GM23338 (cell line): ENCODE measurements at regions not wholly inside any gene's neighbourhood (a gene's known extent, or its start where the extent isn't known, plus 50 kb on each side); places are given as distances from the start of the nearest gene placed in this dataset.

ENCODE experiments used
- ATAC-seq: fragments of 200-7000 bp; cut with Tn5 transposase; 3 replicates; pipeline ENCODE4 v1.9.1; 2020
- DNase-seq: peaks from one replicate; pipeline ENCODE4 v3.0.0-alpha.2; 2015; ENCODE audit warnings: low spot score
- H2AFZ ChIP-seq: fragments of 200-600 bp; sonication (generic); 2 replicates; pipeline ENCODE4 v1.8.0; 2016; ENCODE audit warnings: antibody characterized with exemption, mild to moderate bottlenecking, moderate library complexity
- H3F3A ChIP-seq: fragments of 200-600 bp; sonication (generic); replicated peaks from 2 replicates; pipeline ENCODE4 v1.8.0; 2017; ENCODE audit warnings: antibody characterized with exemption, mixed run types, low read depth
- H3K27ac ChIP-seq: fragments of 200-600 bp; sonication (generic); 2 replicates; pipeline ENCODE4 v1.6.1; 2016; ENCODE audit warnings: low read depth
- H3K27me3 ChIP-seq: fragments of 200-600 bp; sonication (generic); 2 replicates; pipeline ENCODE4 v1.8.0; 2016; ENCODE audit warnings: mild to moderate bottlenecking, mixed run types, moderate library complexity; ENCODE audit not compliant: insufficient read depth
- H3K36me3 ChIP-seq: fragments of 200-600 bp; sonication (generic); 2 replicates; pipeline ENCODE4 v1.8.0; 2016; ENCODE audit warnings: mild to moderate bottlenecking; ENCODE audit not compliant: insufficient read depth
- H3K4me1 ChIP-seq: fragments of 200-600 bp; sonication (generic); 2 replicates; pipeline ENCODE4 v1.8.0; 2016; ENCODE audit warnings: mild to moderate bottlenecking, moderate library complexity; ENCODE audit not compliant: insufficient read depth
- H3K4me2 ChIP-seq: fragments of 200-600 bp; sonication (generic); 2 replicates; pipeline ENCODE4 v1.7.1; 2017; ENCODE audit warnings: mixed run types
- H3K4me3 ChIP-seq: fragments of 200-600 bp; sonication (generic); 2 replicates; pipeline ENCODE4 v1.6.1; 2016; ENCODE audit warnings: mixed run types
- H3K79me2 ChIP-seq: fragments of 200-600 bp; sonication (generic); replicated peaks from 2 replicates; pipeline ENCODE4 v1.8.0; 2017; ENCODE audit warnings: mild to moderate bottlenecking; ENCODE audit not compliant: insufficient read depth
- H3K9me2 ChIP-seq: fragments of 200-600 bp; sonication (generic); 2 replicates; pipeline ENCODE4 v1.8.0; 2017; ENCODE audit not compliant: insufficient read depth
- H4K20me1 ChIP-seq: fragments of 200-600 bp; sonication (generic); replicated peaks from 2 replicates; pipeline ENCODE4 v1.8.0; 2017; ENCODE audit warnings: mild to moderate bottlenecking; ENCODE audit not compliant: insufficient read depth
- H3K27ac Mint-ChIP-seq: 2 replicates; pipeline ENCODE4 v1.8.0; 2020; ENCODE audit warnings: inconsistent platforms, mild to moderate bottlenecking, moderate library complexity, mixed read lengths
- H3K27me3 Mint-ChIP-seq: 3 replicates; pipeline ENCODE4 v1.8.0; 2022; ENCODE audit warnings: low read depth, mild to moderate bottlenecking, moderate library complexity, mixed read lengths, inconsistent platforms; ENCODE audit not compliant: insufficient read depth, poor library complexity
- H3K36me3 Mint-ChIP-seq: 3 replicates; pipeline ENCODE4 v1.8.0; 2021; ENCODE audit warnings: low read depth, mild to moderate bottlenecking, inconsistent platforms, moderate library complexity, mixed read lengths
- H3K4me1 Mint-ChIP-seq: 3 replicates; pipeline ENCODE4 v1.8.0; 2020; ENCODE audit warnings: mild to moderate bottlenecking, inconsistent platforms, mixed read lengths
- H3K4me3 Mint-ChIP-seq: 3 replicates; pipeline ENCODE4 v1.8.0; 2021; ENCODE audit warnings: moderate library complexity, mild to moderate bottlenecking, inconsistent platforms, mixed read lengths
- H3K9me3 Mint-ChIP-seq: 3 replicates; pipeline ENCODE4 v1.8.0; 2020; ENCODE audit warnings: moderate library complexity, mild to moderate bottlenecking, inconsistent platforms, mixed read lengths
- CREB1 ChIP-seq: fragments of 250-450 bp; sonication (Bioruptor Pico); IDR thresholded peaks from 2 replicates; pipeline ENCODE4 v1.5.0; 2020; ENCODE audit warnings: low read depth, mild to moderate bottlenecking, moderate library complexity
- EZH2 ChIP-seq: fragments of 200-600 bp; sonication (generic); IDR thresholded peaks from one replicate; pipeline ENCODE4 v1.8.0; 2017; ENCODE audit warnings: antibody characterized with exemption, mild to moderate bottlenecking, low read depth; ENCODE audit not compliant: unreplicated experiment
- EZH2phosphoT487 ChIP-seq: fragments of 200-600 bp; sonication (generic); IDR thresholded peaks from one replicate; pipeline ENCODE4 v1.8.1; 2018; ENCODE audit warnings: antibody characterized with exemption; ENCODE audit not compliant: unreplicated experiment
- JUNB ChIP-seq: IDR thresholded peaks from one replicate; pipeline ENCODE4 v1.6.1; 2016; ENCODE audit warnings: antibody characterized with exemption; ENCODE audit not compliant: unreplicated experiment
- NANOG ChIP-seq: IDR thresholded peaks from 2 replicates; pipeline ENCODE4 v1.6.1; 2016; ENCODE audit warnings: antibody characterized with exemption, borderline replicate concordance
- POLR2AphosphoS5 ChIP-seq: IDR thresholded peaks from 2 replicates; pipeline ENCODE4 v1.6.1; 2016; ENCODE audit warnings: antibody characterized with exemption, low read depth
- STAT1 ChIP-seq: IDR thresholded peaks from one replicate; pipeline ENCODE4 v1.6.1; 2016; ENCODE audit warnings: antibody characterized with exemption; ENCODE audit not compliant: unreplicated experiment
- ZNF114 ChIP-seq: fragments of 250-450 bp; sonication (Bioruptor Pico); IDR thresholded peaks from 2 replicates; pipeline ENCODE4 v1.5.0; 2020; ENCODE audit warnings: mild to moderate bottlenecking, moderate library complexity
- ZNF331 ChIP-seq: fragments of 250-450 bp; sonication (Bioruptor Pico); IDR thresholded peaks from 2 replicates; pipeline ENCODE4 v1.5.0; 2020; ENCODE audit warnings: low read depth, mild to moderate bottlenecking, moderate library complexity
- TF ChIP-seq, protein P1 (sequence below): IDR thresholded peaks from 2 replicates; pipeline ENCODE4 v1.6.1; 2016; ENCODE audit warnings: antibody characterized with exemption
- TF ChIP-seq, protein P2 (sequence below): IDR thresholded peaks from one replicate; pipeline ENCODE4 v1.6.1; 2018; ENCODE audit warnings: antibody characterized with exemption; ENCODE audit not compliant: unreplicated experiment
- TF ChIP-seq, protein P3 (sequence below), 2 experiments: fragments of 200-600 bp in 1 of 2; sonication (generic) in 1 of 2; conservative IDR thresholded peaks; 2 replicates each; pipeline versions ENCODE4 v1.5.1 to v1.6.1; 2016 to 2017; ENCODE audit warnings: antibody characterized with exemption in 2 of 2, low read depth in 2 of 2, mild to moderate bottlenecking in 2 of 2, moderate library complexity in 1 of 2
- TF ChIP-seq, protein P4 (sequence below): fragments of 250-450 bp; sonication (Bioruptor Pico); IDR thresholded peaks from 2 replicates; pipeline ENCODE4 v1.5.0; 2020; ENCODE audit warnings: mild to moderate bottlenecking, moderate library complexity

DNA sequence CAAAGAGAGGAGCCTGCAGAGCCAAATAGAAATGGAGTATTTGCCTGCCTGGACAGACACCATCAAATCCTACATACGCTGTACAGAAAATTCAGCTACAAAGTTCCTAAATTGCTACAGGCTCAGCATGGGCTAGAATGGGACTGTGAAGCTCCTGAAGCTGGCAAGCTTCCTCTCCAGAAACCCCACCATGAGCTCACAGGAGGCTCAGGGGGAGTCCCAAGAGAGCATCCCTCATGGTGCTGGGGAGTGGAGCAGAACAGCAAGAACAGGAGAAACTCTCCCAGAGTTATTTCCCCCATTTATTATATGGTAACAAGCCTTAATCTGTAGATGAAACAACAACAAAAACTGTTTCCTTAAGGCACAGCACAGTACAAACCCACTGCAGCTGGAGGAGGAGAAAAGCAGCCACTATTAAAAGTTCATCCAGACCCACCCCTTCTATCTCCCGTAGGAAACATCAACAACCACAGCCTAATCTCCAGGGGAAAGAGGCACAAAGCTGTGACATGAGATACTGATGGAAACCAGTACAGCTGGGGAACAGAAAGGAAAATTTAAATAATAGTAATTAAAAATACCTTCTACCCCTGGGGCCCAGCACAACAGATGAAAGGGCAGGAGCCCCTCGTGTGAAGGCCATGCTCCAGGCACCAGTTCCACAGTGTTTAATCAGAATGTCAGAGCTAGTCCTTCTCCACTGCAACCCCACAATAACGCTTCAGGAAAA is 548.5 kb downstream of the MTRR start:
- ATAC-seq (no peak), DNase-seq (no peak)
- no peaks in the 10 kb centered on the region for H3K36me3 Mint-ChIP-seq
- H3K27me3 Mint-ChIP-seq: no peaks in the 10 kb centered on the region
- H3K4me1 Mint-ChIP-seq: no peaks in the 10 kb centered on the region
- Histone ChIP-seq H3K27me3 (no peaks in the 10 kb centered on the region), H3K36me3 (no peaks in the 10 kb centered on the region), H3F3A (no peaks in the 10 kb centered on the region), H3K4me3 (no peak overlapping the region), H4K20me1 (no peaks in the 10 kb centered on the region), H3K4me1 (no peaks in the 10 kb centered on the region), H3K4me2 (no peak overlapping the region), H3K9me2 (no peaks in the 10 kb centered on the region), H3K27ac (no peak overlapping the region), H3K79me2 (no peaks in the 10 kb centered on the region), H2AFZ (0 out of 2 replicates have a peak overlapping the region, but pooled peaks have one; percentile 56)
- H3K9me3 Mint-ChIP-seq: no peaks in the 10 kb centered on the region
- TF ChIP-seq ZNF331: no peak
- TF ChIP-seq CREB1: no peak
- TF ChIP-seq STAT1: no peak
- no peak for TF ChIP-seq EZH2phosphoT487
- TF ChIP-seq, protein P1, sequence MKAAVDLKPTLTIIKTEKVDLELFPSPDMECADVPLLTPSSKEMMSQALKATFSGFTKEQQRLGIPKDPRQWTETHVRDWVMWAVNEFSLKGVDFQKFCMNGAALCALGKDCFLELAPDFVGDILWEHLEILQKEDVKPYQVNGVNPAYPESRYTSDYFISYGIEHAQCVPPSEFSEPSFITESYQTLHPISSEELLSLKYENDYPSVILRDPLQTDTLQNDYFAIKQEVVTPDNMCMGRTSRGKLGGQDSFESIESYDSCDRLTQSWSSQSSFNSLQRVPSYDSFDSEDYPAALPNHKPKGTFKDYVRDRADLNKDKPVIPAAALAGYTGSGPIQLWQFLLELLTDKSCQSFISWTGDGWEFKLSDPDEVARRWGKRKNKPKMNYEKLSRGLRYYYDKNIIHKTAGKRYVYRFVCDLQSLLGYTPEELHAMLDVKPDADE: no peak
- no peak for TF ChIP-seq POLR2AphosphoS5
- TF ChIP-seq NANOG: no peak
- TF ChIP-seq EZH2: no peak
- TF ChIP-seq, protein P2, sequence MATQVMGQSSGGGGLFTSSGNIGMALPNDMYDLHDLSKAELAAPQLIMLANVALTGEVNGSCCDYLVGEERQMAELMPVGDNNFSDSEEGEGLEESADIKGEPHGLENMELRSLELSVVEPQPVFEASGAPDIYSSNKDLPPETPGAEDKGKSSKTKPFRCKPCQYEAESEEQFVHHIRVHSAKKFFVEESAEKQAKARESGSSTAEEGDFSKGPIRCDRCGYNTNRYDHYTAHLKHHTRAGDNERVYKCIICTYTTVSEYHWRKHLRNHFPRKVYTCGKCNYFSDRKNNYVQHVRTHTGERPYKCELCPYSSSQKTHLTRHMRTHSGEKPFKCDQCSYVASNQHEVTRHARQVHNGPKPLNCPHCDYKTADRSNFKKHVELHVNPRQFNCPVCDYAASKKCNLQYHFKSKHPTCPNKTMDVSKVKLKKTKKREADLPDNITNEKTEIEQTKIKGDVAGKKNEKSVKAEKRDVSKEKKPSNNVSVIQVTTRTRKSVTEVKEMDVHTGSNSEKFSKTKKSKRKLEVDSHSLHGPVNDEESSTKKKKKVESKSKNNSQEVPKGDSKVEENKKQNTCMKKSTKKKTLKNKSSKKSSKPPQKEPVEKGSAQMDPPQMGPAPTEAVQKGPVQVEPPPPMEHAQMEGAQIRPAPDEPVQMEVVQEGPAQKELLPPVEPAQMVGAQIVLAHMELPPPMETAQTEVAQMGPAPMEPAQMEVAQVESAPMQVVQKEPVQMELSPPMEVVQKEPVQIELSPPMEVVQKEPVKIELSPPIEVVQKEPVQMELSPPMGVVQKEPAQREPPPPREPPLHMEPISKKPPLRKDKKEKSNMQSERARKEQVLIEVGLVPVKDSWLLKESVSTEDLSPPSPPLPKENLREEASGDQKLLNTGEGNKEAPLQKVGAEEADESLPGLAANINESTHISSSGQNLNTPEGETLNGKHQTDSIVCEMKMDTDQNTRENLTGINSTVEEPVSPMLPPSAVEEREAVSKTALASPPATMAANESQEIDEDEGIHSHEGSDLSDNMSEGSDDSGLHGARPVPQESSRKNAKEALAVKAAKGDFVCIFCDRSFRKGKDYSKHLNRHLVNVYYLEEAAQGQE: no peak
- no peak for TF ChIP-seq JUNB
- TF ChIP-seq, protein P3, sequence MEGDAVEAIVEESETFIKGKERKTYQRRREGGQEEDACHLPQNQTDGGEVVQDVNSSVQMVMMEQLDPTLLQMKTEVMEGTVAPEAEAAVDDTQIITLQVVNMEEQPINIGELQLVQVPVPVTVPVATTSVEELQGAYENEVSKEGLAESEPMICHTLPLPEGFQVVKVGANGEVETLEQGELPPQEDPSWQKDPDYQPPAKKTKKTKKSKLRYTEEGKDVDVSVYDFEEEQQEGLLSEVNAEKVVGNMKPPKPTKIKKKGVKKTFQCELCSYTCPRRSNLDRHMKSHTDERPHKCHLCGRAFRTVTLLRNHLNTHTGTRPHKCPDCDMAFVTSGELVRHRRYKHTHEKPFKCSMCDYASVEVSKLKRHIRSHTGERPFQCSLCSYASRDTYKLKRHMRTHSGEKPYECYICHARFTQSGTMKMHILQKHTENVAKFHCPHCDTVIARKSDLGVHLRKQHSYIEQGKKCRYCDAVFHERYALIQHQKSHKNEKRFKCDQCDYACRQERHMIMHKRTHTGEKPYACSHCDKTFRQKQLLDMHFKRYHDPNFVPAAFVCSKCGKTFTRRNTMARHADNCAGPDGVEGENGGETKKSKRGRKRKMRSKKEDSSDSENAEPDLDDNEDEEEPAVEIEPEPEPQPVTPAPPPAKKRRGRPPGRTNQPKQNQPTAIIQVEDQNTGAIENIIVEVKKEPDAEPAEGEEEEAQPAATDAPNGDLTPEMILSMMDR (conservative IDR thresholded peaks at IDR 0.05; ENCODE audit: low read depth in 2 of 2): no peak
- TF ChIP-seq ZNF114 (CRISPR knock-in tag): no peak
- TF ChIP-seq, protein P4, sequence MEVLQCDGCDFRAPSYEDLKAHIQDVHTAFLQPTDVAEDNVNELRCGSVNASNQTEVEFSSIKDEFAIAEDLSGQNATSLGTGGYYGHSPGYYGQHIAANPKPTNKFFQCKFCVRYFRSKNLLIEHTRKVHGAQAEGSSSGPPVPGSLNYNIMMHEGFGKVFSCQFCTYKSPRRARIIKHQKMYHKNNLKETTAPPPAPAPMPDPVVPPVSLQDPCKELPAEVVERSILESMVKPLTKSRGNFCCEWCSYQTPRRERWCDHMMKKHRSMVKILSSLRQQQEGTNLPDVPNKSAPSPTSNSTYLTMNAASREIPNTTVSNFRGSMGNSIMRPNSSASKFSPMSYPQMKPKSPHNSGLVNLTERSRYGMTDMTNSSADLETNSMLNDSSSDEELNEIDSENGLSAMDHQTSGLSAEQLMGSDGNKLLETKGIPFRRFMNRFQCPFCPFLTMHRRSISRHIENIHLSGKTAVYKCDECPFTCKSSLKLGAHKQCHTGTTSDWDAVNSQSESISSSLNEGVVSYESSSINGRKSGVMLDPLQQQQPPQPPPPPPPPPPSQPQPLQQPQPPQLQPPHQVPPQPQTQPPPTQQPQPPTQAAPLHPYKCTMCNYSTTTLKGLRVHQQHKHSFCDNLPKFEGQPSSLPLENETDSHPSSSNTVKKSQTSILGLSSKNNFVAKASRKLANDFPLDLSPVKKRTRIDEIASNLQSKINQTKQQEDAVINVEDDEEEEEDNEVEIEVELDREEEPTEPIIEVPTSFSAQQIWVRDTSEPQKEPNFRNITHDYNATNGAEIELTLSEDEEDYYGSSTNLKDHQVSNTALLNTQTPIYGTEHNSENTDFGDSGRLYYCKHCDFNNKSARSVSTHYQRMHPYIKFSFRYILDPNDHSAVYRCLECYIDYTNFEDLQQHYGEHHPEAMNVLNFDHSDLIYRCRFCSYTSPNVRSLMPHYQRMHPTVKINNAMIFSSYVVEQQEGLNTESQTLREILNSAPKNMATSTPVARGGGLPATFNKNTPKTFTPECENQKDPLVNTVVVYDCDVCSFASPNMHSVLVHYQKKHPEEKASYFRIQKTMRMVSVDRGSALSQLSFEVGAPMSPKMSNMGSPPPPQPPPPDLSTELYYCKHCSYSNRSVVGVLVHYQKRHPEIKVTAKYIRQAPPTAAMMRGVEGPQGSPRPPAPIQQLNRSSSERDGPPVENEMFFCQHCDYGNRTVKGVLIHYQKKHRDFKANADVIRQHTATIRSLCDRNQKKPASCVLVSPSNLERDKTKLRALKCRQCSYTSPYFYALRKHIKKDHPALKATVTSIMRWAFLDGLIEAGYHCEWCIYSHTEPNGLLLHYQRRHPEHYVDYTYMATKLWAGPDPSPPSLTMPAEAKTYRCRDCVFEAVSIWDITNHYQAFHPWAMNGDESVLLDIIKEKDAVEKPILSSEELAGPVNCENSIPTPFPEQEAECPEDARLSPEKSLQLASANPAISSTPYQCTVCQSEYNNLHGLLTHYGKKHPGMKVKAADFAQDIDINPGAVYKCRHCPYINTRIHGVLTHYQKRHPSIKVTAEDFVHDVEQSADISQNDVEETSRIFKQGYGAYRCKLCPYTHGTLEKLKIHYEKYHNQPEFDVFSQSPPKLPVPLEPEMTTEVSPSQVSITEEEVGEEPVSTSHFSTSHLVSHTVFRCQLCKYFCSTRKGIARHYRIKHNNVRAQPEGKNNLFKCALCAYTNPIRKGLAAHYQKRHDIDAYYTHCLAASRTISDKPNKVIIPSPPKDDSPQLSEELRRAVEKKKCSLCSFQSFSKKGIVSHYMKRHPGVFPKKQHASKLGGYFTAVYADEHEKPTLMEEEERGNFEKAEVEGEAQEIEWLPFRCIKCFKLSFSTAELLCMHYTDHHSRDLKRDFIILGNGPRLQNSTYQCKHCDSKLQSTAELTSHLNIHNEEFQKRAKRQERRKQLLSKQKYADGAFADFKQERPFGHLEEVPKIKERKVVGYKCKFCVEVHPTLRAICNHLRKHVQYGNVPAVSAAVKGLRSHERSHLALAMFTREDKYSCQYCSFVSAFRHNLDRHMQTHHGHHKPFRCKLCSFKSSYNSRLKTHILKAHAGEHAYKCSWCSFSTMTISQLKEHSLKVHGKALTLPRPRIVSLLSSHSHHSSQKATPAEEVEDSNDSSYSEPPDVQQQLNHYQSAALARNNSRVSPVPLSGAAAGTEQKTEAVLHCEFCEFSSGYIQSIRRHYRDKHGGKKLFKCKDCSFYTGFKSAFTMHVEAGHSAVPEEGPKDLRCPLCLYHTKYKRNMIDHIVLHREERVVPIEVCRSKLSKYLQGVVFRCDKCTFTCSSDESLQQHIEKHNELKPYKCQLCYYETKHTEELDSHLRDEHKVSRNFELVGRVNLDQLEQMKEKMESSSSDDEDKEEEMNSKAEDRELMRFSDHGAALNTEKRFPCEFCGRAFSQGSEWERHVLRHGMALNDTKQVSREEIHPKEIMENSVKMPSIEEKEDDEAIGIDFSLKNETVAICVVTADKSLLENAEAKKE (CRISPR knock-in tag): no peak
- H3K27ac Mint-ChIP-seq: no peak overlapping the region
- no peak overlapping the region for H3K4me3 Mint-ChIP-seq
